Cardiac muscle cell (in vitro differentiated cells and primary cell): ENCODE measurements at regions not wholly inside any gene's neighbourhood (a gene's known extent, or its start where the extent isn't known, plus 50 kb on each side); places are given as distances from the start of the nearest gene placed in this dataset.
A peak's percentile ranks its signal among the peaks of the same experiment; 100 is the strongest.
"Not testable (repeated sequence)": the region's sequence is repeated elsewhere in the genome, so short reads cannot be mapped to it uniquely, and the experiment has no call there.

ENCODE experiments used
- DNase-seq, 2 donors: peaks; one replicate each; pipeline versions ENCODE4 v3.0.0 to v3.0.0-alpha.2; 2010 to 2017; ENCODE audit warnings: low read depth in 1 of 2, low spot score in 1 of 2
- H3K27ac ChIP-seq: fragments of 200-600 bp; sonication (generic); 2 replicates; pipeline ENCODE4 v1.5.1; 2016
- H3K27me3 ChIP-seq: fragments of 200-600 bp; sonication (generic); 2 replicates; pipeline ENCODE4 v1.6.0; 2016; ENCODE audit warnings: control low read depth
- H3K36me3 ChIP-seq: fragments of 200-600 bp; sonication (generic); 2 replicates; pipeline ENCODE4 v1.5.1; 2016; ENCODE audit warnings: control low read depth
- H3K4me1 ChIP-seq: fragments of 200-600 bp; sonication (generic); 2 replicates; pipeline ENCODE4 v1.8.1; 2017; ENCODE audit warnings: low read depth, mild to moderate bottlenecking, mixed run types
- H3K4me3 ChIP-seq: fragments of 200-600 bp; sonication (generic); 2 replicates; pipeline ENCODE4 v1.5.1; 2016; ENCODE audit warnings: mild to moderate bottlenecking
- H3K9me3 ChIP-seq: fragments of 200-600 bp; sonication (generic); 2 replicates; pipeline ENCODE4 v1.5.1; 2017; ENCODE audit warnings: low read depth, mild to moderate bottlenecking, control low read depth
- TF ChIP-seq, protein P1 (sequence below): IDR thresholded peaks from 2 replicates; pipeline ENCODE4 v1.5.1; 2012; ENCODE audit warnings: low read depth, mild to moderate bottlenecking, low read length

DNA sequence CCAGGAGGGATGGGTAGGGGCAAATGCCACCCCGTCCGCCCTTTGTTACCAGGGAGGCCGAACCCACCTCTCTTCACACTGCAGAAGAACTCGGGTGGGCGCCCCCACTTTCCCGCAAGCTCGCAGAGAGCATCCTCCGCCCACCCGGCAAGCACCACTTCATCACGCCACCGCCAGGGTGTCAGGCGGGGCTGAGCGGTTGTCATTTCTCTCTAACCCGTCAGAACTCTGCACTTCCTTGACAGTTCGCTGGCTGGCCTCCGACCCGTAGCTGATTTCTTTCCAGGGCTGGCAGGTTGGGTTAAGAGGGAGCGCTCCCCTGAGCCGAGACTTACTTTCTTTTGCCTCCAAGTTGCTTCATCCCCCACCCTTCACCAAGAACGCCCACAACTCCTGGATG lies 130.7 kb downstream of the CRLF3 start:
- DNase-seq = peak; percentile 11 to 18
- TF ChIP-seq, protein P1, sequence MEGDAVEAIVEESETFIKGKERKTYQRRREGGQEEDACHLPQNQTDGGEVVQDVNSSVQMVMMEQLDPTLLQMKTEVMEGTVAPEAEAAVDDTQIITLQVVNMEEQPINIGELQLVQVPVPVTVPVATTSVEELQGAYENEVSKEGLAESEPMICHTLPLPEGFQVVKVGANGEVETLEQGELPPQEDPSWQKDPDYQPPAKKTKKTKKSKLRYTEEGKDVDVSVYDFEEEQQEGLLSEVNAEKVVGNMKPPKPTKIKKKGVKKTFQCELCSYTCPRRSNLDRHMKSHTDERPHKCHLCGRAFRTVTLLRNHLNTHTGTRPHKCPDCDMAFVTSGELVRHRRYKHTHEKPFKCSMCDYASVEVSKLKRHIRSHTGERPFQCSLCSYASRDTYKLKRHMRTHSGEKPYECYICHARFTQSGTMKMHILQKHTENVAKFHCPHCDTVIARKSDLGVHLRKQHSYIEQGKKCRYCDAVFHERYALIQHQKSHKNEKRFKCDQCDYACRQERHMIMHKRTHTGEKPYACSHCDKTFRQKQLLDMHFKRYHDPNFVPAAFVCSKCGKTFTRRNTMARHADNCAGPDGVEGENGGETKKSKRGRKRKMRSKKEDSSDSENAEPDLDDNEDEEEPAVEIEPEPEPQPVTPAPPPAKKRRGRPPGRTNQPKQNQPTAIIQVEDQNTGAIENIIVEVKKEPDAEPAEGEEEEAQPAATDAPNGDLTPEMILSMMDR = peak; percentile 22
- H3K9me3 ChIP-seq, H3K36me3 ChIP-seq, H3K4me3 ChIP-seq, H3K4me1 ChIP-seq, H3K27ac ChIP-seq: not testable (repeated sequence)
- H3K27me3 ChIP-seq = peaks cover 15% of the 10 kb centered on the region

- not testable (repeated sequence) for H3K4me3 ChIP-seq, H3K27me3 ChIP-seq, H3K36me3 ChIP-seq, DNase-seq, H3K27ac ChIP-seq, H3K4me1 ChIP-seq, H3K9me3 ChIP-seq
Measured at GRCh38 chr17:30689266-30690000, 135.1 kb downstream of the CRLF3 start.

- H3K4me3 ChIP-seq, H3K4me1 ChIP-seq, H3K27me3 ChIP-seq, H3K36me3 ChIP-seq, H3K27ac ChIP-seq, H3K9me3 ChIP-seq: not testable (repeated sequence)
- peak in 1 of 2 donors; percentile 75 for DNase-seq
Measured at GRCh38 chr17:30686538-30687479, 137.7 kb downstream of the CRLF3 start.

DNA sequence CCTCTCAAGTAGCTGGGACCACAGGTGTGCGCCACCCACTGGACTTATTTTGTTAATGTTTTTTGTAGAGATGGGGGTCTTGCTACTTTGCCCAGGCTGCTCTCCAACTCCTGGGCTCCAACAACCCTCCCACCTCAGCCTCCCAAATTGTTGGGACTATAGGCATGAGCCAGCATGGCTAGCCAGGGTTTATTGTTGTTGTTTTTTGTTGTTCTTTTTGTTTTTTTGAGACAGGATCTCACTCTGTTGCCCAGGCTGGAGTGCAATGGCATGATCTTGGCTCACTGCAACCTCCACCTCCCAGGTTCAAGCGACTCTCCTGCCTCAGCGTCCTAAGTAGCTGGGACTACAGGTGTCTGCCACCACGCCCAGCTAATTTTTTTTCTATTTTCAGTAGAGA lies 142.2 kb downstream of the CRLF3 start:
- H3K36me3 ChIP-seq, H3K4me1 ChIP-seq, H3K4me3 ChIP-seq, H3K27me3 ChIP-seq, H3K27ac ChIP-seq, DNase-seq, H3K9me3 ChIP-seq: not testable (repeated sequence)

DNA sequence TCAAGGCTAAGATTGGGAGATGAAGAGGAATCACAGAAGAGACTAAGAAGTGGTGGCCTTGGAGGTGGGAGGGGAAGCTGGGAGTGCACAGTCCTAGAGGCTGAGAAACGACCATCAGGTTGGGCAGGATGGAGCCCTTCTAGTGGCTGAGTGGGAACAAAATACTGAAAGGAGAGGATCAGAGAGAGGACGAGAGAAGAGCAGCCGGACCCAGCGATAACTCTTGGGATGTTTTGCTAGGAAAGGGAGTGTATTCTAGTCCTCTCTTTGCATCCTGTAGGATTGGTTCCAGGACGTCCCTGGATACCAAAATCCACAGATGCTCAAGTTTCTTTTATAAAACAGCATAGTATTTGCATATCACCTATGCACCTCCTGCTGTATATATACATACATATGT lies 143.8 kb downstream of the CRLF3 start:
- not testable (repeated sequence) for H3K4me3 ChIP-seq, H3K4me1 ChIP-seq, DNase-seq, H3K9me3 ChIP-seq, H3K36me3 ChIP-seq, H3K27me3 ChIP-seq, H3K27ac ChIP-seq

GRCh38 chr17:30677550-30678249 lies 146.8 kb downstream of the CRLF3 start:
- no peaks in the 10 kb centered on the region for H3K4me1 ChIP-seq
- H3K27ac ChIP-seq = no peak overlapping the region
- no peak for DNase-seq
- no peaks in the 10 kb centered on the region for H3K9me3 ChIP-seq
- H3K36me3 ChIP-seq = no peaks in the 10 kb centered on the region
- no peak overlapping the region for H3K4me3 ChIP-seq
- TF ChIP-seq, protein P1 = no peak
- H3K27me3 ChIP-seq = no peaks in the 10 kb centered on the region

GRCh38 chr17:30675777-30676492 lies 148.6 kb downstream of the CRLF3 start:
- not testable (repeated sequence) for H3K36me3 ChIP-seq, DNase-seq, H3K4me1 ChIP-seq, H3K27me3 ChIP-seq, H3K4me3 ChIP-seq, H3K27ac ChIP-seq, H3K9me3 ChIP-seq

DNA sequence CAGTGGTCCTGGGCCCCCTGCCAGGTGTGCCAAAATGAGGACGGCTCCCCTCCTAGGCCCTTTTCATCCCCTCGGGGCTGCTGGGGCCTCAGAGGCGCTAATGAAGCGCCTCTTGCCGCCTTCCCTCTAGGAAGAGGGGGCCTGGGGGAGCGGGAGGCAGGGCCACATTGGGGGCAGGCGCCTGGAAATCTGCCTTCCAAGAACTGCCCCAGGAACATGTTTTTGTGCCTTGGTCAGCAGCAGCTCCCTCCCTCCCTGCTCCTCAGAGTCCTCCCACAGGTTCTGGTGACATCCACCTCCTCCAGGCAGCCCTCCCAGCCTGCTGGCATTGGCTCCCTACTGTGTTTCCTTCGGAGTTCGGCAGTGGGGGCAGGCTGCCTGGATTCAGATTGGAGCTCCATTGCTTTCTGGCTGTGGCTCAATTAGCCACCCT lies 155.3 kb downstream of the CRLF3 start:
- H3K27me3 ChIP-seq, H3K9me3 ChIP-seq, H3K27ac ChIP-seq, H3K4me1 ChIP-seq, H3K36me3 ChIP-seq, H3K4me3 ChIP-seq, DNase-seq: not testable (repeated sequence)

DNA sequence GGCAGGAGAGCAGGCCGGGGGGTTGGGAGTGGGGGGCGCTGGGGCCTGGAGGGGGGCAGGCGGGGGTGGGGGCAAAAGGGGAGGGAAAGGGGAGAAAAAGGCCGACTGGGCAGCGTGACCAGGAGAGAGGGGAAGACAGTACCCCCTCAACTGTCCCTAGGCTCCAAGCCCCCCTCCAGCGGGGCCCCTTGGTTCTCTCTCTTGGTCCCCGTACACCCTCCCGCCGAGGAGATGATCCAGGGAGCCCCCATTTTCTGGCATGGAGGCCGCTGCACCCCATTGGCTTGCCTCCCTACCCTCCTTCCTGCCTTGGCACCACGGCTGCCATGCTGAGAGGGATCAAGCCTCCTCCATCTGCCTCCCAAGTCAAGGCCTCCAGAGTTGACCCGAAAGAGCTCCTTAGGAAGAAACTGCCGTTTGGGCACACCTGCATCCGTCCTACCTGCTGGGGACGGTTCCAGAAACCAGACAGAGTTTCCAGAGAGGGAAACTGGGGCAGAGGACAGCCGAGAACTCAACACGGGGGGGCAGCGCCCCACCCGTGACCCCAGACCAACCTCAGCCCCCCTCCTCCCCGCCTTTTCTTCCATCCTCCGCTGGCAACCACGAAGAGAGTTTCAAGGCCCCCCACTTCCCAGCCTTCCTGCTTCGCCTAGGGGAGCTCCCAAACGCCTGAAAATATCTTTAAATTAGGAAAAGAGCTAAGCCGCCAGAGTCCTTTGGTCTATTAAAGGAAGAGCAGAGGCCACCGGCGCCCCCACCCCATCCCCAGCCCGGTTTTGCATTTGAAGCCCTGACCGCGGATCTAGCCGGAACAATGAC lies 155.9 kb downstream of the CRLF3 start:
- H3K4me3 ChIP-seq, H3K36me3 ChIP-seq, H3K27me3 ChIP-seq, H3K9me3 ChIP-seq, DNase-seq, H3K4me1 ChIP-seq, H3K27ac ChIP-seq: not testable (repeated sequence)

- not testable (repeated sequence) for H3K27ac ChIP-seq, H3K9me3 ChIP-seq, H3K4me1 ChIP-seq, H3K27me3 ChIP-seq, H3K36me3 ChIP-seq
- H3K4me3 ChIP-seq = peak overlapping the region; percentile 52
- peak; percentile 66 to 94 for DNase-seq
Measured at GRCh38 chr17:30667657-30668359, 156.7 kb downstream of the CRLF3 start.
